ENCODE measurements at regions not wholly inside any gene's neighbourhood (a gene's known extent, or its start where the extent isn't known, plus 50 kb on each side); places are given as distances from the start of the nearest gene placed in this dataset.

DNA sequence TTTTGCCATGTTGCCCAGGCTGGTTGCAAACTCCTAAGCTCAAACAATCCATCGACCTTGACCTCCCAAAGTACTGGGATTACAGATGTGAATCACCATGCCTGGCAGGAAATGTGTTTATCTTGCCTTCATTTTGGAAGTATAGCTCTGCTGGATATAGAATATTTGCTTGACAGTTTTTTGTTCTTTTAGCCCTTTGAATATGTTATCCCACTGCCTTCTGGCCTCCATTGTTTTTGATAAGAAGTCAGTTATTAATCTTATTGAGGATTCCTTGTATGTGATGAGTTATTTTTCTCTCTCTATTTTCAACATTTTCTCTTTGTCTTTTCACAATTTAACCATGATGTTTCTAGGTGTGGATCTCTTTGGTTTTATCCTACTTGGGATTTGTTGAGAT, 112.9 kb upstream of the RAB3GAP2 start:
- H3K4me3 ChIP-seq (ENCODE audit: low read depth, low read length, poor library complexity, severe bottlenecking) = no peak overlapping the region
- no peak overlapping the region for H3K27ac ChIP-seq (ENCODE audit: low read depth, low read length, poor library complexity, severe bottlenecking)
- H3K9me3 ChIP-seq (ENCODE audit: low read length) = no peaks in the 10 kb centered on the region
- H3K4me2 ChIP-seq (ENCODE audit: low read length) = no peak overlapping the region
- no TSS peak for BruUV-seq (replicated peaks)
- CTCF ChIA-PET (ENCODE audit: unreplicated experiment) = no interaction called here
- intact Hi-C loops (cut with micrococcal nuclease; ENCODE audit: unreplicated experiment) = no loop called here
- no peak overlapping the region for H2AFZ ChIP-seq (ENCODE audit: low read length)
- H3K4me1 ChIP-seq (ENCODE audit: insufficient read depth, low read length, poor library complexity, severe bottlenecking) = no peaks in the 10 kb centered on the region
- H3K79me2 ChIP-seq (ENCODE audit: insufficient read depth, low read depth, low read length) = no peaks in the 10 kb centered on the region
- POLR2A ChIA-PET = no interaction called here
- no peaks in the 10 kb centered on the region for H3K9me2 ChIP-seq (ENCODE audit: insufficient read depth, low read length)
- H3K36me3 ChIP-seq (ENCODE audit: insufficient read depth, low read length) = no peaks in the 10 kb centered on the region
- TF ChIP-seq EZH2phosphoT487 (IDR thresholded peaks at IDR 0.05; ENCODE audit: borderline replicate concordance, low read depth, low read length) = no peak
- TF ChIP-seq, protein P1, sequence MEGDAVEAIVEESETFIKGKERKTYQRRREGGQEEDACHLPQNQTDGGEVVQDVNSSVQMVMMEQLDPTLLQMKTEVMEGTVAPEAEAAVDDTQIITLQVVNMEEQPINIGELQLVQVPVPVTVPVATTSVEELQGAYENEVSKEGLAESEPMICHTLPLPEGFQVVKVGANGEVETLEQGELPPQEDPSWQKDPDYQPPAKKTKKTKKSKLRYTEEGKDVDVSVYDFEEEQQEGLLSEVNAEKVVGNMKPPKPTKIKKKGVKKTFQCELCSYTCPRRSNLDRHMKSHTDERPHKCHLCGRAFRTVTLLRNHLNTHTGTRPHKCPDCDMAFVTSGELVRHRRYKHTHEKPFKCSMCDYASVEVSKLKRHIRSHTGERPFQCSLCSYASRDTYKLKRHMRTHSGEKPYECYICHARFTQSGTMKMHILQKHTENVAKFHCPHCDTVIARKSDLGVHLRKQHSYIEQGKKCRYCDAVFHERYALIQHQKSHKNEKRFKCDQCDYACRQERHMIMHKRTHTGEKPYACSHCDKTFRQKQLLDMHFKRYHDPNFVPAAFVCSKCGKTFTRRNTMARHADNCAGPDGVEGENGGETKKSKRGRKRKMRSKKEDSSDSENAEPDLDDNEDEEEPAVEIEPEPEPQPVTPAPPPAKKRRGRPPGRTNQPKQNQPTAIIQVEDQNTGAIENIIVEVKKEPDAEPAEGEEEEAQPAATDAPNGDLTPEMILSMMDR (conservative IDR thresholded peaks at IDR 0.05; ENCODE audit: low read length) = no peak
- DNase-seq (ENCODE audit: low spot score) = no peak
- H4K20me1 ChIP-seq (ENCODE audit: insufficient read depth, low read length) = no peaks in the 10 kb centered on the region

DNA sequence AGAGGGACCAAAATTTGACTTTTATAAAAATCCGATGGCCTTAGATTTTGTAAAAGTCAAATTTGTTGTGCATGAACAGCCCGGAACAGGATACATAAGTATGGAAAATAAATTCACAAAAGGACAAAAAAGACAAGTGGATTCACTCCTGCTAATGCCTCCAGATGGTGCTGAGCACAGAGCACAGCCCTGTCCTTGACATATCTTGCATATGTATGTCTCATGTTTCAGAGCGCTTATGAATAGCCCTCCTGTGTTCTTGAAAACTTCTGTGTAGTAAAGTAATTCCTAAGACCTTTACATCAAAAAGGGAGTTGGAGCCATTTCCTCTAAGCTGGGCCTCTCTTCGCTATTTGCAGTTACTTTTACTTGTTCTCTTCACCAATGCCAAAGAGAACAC, 110.7 kb upstream of the RAB3GAP2 start:
- Histone ChIP-seq H3K27ac (ENCODE audit: low read depth, low read length, poor library complexity, severe bottlenecking) (no peak overlapping the region), H3K36me3 (ENCODE audit: insufficient read depth, low read length) (no peaks in the 10 kb centered on the region), H4K20me1 (ENCODE audit: insufficient read depth, low read length) (no peaks in the 10 kb centered on the region), H3K4me1 (ENCODE audit: insufficient read depth, low read length, poor library complexity, severe bottlenecking) (no peaks in the 10 kb centered on the region), H3K4me2 (ENCODE audit: low read length) (no peak overlapping the region), H3K79me2 (ENCODE audit: insufficient read depth, low read depth, low read length) (no peaks in the 10 kb centered on the region), H2AFZ (ENCODE audit: low read length) (no peak overlapping the region), H3K9me3 (ENCODE audit: low read length) (no peaks in the 10 kb centered on the region), H3K4me3 (ENCODE audit: low read depth, low read length, poor library complexity, severe bottlenecking) (no peak overlapping the region), H3K9me2 (ENCODE audit: insufficient read depth, low read length) (no peaks in the 10 kb centered on the region)
- ChIA-PET POLR2A (no interaction called here), CTCF (ENCODE audit: unreplicated experiment) (no interaction called here)
- no TSS peak for BruUV-seq (replicated peaks)
- TF ChIP-seq, protein P1 (conservative IDR thresholded peaks at IDR 0.05; ENCODE audit: low read length) = no peak
- no peak for TF ChIP-seq EZH2phosphoT487 (IDR thresholded peaks at IDR 0.05; ENCODE audit: borderline replicate concordance, low read depth, low read length)
- intact Hi-C loops (cut with micrococcal nuclease; ENCODE audit: unreplicated experiment) = no loop called here
- DNase-seq (ENCODE audit: low spot score) = no peak

DNA sequence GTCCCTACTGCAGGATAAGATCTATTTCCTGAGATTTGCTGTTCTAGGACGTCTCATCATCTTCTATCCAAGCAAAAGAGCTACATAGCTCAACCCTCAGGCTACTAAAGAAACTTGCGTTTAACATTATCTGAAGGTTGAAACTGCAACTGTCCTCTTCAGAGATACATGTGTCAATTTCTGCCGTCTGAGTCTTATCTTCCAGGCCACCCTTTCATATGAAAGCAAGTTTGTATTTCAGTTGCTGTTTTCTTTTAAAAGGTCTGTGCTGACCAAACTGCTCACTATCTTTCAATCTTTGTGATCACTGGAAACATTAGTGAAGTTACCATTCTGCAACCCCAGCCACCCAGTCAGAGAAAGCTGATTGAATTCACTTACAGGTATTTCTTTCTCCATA, 108.6 kb upstream of the RAB3GAP2 start:
- Histone ChIP-seq H3K4me2 (ENCODE audit: low read length) (no peak overlapping the region), H4K20me1 (ENCODE audit: insufficient read depth, low read length) (no peaks in the 10 kb centered on the region), H3K27ac (ENCODE audit: low read depth, low read length, poor library complexity, severe bottlenecking) (no peak overlapping the region), H3K9me3 (ENCODE audit: low read length) (no peaks in the 10 kb centered on the region), H3K36me3 (ENCODE audit: insufficient read depth, low read length) (no peaks in the 10 kb centered on the region), H3K9me2 (ENCODE audit: insufficient read depth, low read length) (no peaks in the 10 kb centered on the region), H2AFZ (ENCODE audit: low read length) (no peak overlapping the region), H3K4me1 (ENCODE audit: insufficient read depth, low read length, poor library complexity, severe bottlenecking) (no peaks in the 10 kb centered on the region), H3K79me2 (ENCODE audit: insufficient read depth, low read depth, low read length) (no peaks in the 10 kb centered on the region), H3K4me3 (ENCODE audit: low read depth, low read length, poor library complexity, severe bottlenecking) (no peak overlapping the region)
- TF ChIP-seq, protein P1 (conservative IDR thresholded peaks at IDR 0.05; ENCODE audit: low read length) = no peak
- no peak for TF ChIP-seq EZH2phosphoT487 (IDR thresholded peaks at IDR 0.05; ENCODE audit: borderline replicate concordance, low read depth, low read length)
- intact Hi-C loops (cut with micrococcal nuclease; ENCODE audit: unreplicated experiment) = no loop called here
- no TSS peak for BruUV-seq (replicated peaks)
- DNase-seq (ENCODE audit: low spot score) = no peak
- ChIA-PET CTCF (ENCODE audit: unreplicated experiment) (no interaction called here), POLR2A (interaction anchor here (0.8 kb wide), 1 partner anchor 10 kb away, joined by 3 read pairs; no protein-coding TSS in a partner anchor)

Data from OCI-LY7 (cell line).